ENCODE measurements at regions not wholly inside any gene's neighbourhood (a gene's known extent, or its start where the extent isn't known, plus 50 kb on each side); places are given as distances from the start of the nearest gene placed in this dataset.

- Histone ChIP-seq H3K27me3 (no peaks in the 10 kb centered on the region), H3K4me3 (no peak overlapping the region), H3K36me3 (no peaks in the 10 kb centered on the region), H3K4me1 (no peaks in the 10 kb centered on the region), H3K9me3 (no peaks in the 10 kb centered on the region), H3K27ac (no peak overlapping the region)
- ATAC-seq (no peak), DNase-seq (no peak)
- intact Hi-C loops (cut with DNase I) = no loop called here
- TF ChIP-seq, protein P1, sequence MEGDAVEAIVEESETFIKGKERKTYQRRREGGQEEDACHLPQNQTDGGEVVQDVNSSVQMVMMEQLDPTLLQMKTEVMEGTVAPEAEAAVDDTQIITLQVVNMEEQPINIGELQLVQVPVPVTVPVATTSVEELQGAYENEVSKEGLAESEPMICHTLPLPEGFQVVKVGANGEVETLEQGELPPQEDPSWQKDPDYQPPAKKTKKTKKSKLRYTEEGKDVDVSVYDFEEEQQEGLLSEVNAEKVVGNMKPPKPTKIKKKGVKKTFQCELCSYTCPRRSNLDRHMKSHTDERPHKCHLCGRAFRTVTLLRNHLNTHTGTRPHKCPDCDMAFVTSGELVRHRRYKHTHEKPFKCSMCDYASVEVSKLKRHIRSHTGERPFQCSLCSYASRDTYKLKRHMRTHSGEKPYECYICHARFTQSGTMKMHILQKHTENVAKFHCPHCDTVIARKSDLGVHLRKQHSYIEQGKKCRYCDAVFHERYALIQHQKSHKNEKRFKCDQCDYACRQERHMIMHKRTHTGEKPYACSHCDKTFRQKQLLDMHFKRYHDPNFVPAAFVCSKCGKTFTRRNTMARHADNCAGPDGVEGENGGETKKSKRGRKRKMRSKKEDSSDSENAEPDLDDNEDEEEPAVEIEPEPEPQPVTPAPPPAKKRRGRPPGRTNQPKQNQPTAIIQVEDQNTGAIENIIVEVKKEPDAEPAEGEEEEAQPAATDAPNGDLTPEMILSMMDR (IDR thresholded peaks at IDR 0.05) = no peak
Observed at GRCh38 chr5:164301708-164302107, 796.3 kb downstream of the MAT2B start.

DNA sequence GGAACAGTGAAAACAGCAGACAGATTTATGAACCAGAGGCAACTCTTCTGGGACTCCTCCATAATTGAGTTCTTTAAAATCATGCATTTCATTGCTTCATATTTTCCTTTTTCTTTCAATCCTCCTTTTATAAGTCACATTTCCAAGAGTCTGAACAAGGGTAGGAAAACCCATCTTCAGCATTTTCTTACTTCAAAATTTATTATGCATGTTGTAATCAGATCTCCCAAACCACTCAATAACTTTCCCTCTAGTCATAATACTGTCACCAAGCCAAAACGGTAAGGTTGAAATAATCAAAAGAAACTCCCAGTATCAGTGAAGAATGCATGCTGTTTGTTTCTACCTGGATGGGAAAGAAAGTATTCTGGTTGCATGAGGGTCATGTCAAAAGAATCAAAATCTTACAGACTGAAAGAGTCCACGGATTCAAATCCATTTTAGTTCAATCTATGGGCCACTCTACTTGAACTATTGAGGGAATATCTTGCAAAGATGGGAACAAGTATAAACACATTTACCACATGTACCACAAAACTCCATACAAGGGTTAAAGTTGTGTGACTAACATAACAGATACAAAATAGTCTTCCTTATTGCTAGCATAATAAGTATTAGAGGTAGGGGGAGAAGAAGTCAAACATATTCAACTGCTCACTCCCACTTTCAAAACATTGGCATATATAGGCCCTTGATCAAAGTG lies 797.3 kb downstream of the MAT2B start:
- TF ChIP-seq, protein P1 (IDR thresholded peaks at IDR 0.05) = no peak
- H3K4me3 ChIP-seq = no peak overlapping the region
- H3K4me1 ChIP-seq = no peaks in the 10 kb centered on the region
- H3K27me3 ChIP-seq = no peaks in the 10 kb centered on the region
- no peak overlapping the region for H3K27ac ChIP-seq
- H3K36me3 ChIP-seq = no peaks in the 10 kb centered on the region
- DNase-seq (no peak), ATAC-seq (no peak)
- intact Hi-C loops (cut with DNase I) = no loop called here
- H3K9me3 ChIP-seq = no peaks in the 10 kb centered on the region

DNA sequence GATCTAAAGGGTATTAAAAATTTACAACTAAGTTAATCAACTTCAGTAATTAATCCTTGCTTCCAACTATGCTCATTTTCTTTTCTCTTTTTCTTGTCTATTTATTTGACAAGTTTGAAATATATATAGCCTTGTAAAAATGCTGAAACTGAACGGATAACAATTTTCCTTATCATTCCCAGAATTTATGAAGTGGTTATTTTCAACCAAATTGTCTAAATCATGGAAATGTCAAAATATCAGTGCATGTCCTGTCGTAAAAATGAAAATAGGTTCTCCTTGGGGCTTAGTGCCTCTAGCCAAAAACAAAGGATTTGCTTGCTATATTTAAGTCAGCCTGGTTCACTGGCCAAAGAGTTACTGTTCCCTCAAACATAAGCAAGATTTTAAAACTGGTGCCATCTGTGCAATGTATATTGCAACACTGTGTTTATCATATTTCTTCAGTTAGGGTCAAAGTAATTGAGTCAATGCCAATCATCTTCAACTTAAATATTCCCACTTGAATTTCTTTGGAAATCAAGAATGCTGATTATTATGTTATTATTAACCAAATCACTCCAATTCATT lies 798.3 kb downstream of the MAT2B start:
- DNase-seq (no peak), ATAC-seq (no peak)
- Histone ChIP-seq H3K4me1 (no peaks in the 10 kb centered on the region), H3K27me3 (no peaks in the 10 kb centered on the region), H3K4me3 (no peak overlapping the region), H3K27ac (no peak overlapping the region), H3K36me3 (no peaks in the 10 kb centered on the region), H3K9me3 (no peaks in the 10 kb centered on the region)
- intact Hi-C loops (cut with DNase I) = no loop called here
- TF ChIP-seq, protein P1 (IDR thresholded peaks at IDR 0.05) = no peak

- intact Hi-C loops (cut with DNase I) = no loop called here
- Histone ChIP-seq H3K27me3 (no peaks in the 10 kb centered on the region), H3K9me3 (no peaks in the 10 kb centered on the region), H3K36me3 (no peaks in the 10 kb centered on the region), H3K27ac (no peak overlapping the region), H3K4me1 (no peaks in the 10 kb centered on the region), H3K4me3 (no peak overlapping the region)
- ATAC-seq = no peak
- no peak for DNase-seq
- TF ChIP-seq, protein P1 (IDR thresholded peaks at IDR 0.05) = no peak
Observed at GRCh38 chr5:164306662-164307061, 801.2 kb downstream of the MAT2B start.

GRCh38 chr5:164312801-164313200 lies 807.4 kb downstream of the MAT2B start:
- Histone ChIP-seq H3K9me3 (no peaks in the 10 kb centered on the region), H3K36me3 (no peaks in the 10 kb centered on the region), H3K27ac (no peak overlapping the region), H3K4me3 (no peak overlapping the region), H3K4me1 (no peaks in the 10 kb centered on the region), H3K27me3 (no peaks in the 10 kb centered on the region)
- DNase-seq (no peak), ATAC-seq (no peak)
- TF ChIP-seq, protein P1 (IDR thresholded peaks at IDR 0.05) = no peak
- intact Hi-C loops (cut with DNase I) = no loop called here

Data from upper lobe of right lung (tissue), 1 donor.